ENCODE measurements at regions not wholly inside any gene's neighbourhood (a gene's known extent, or its start where the extent isn't known, plus 50 kb on each side); places are given as distances from the start of the nearest gene placed in this dataset.
A peak's percentile ranks its signal among the peaks of the same experiment; 100 is the strongest.

- no peak overlapping the region for H3K27ac ChIP-seq (ENCODE audit: low read depth in 1 of 2, low read length in 2 of 2)
- WGBS, 2 donors: 92 to 93% methylated on average over 3 of the region's 3 CpGs
- no peak for DNase-seq
Measured at GRCh38 chr2:217451666-217452065, 551.1 kb downstream of the TNS1 start.

GRCh38 chr2:217449444-217449843 is 553.4 kb downstream of the TNS1 start:
- ATAC-seq (ENCODE audit: low FRiP score) (no peak), DNase-seq (no peak)
- Histone ChIP-seq H3K36me3 (ENCODE audit: control insufficient read depth in 1 of 2, insufficient read depth in 2 of 2, low read length in 1 of 2) (no peaks in the 10 kb centered on the region), H3K4me3 (ENCODE audit: low read length in 2 of 2) (no peak overlapping the region), H3K27me3 (ENCODE audit: control insufficient read depth in 1 of 2, insufficient read depth in 2 of 2, low read length in 1 of 2) (no peaks in the 10 kb centered on the region), H3K27ac (ENCODE audit: low read depth in 1 of 2, low read length in 2 of 2) (no peak overlapping the region), H3K4me1 (ENCODE audit: control insufficient read depth in 1 of 2, insufficient read depth in 2 of 2, low read length in 2 of 2) (no peaks in the 10 kb centered on the region), H3K9me3 (ENCODE audit: control insufficient read depth, low read length) (no peaks in the 10 kb centered on the region)
- intact Hi-C loops (cut with DNase I): no loop called here
- WGBS, 2 donors: 97% methylated on average over 8 of the region's 8 CpGs

More at GRCh38 chr2:217451666-217452065, 551.1 kb downstream of the TNS1 start:
- H3K27me3 ChIP-seq (ENCODE audit: control insufficient read depth in 1 of 2, insufficient read depth in 2 of 2, low read length in 1 of 2): no peaks in the 10 kb centered on the region
- intact Hi-C loops (cut with DNase I): no loop called here
- H3K9me3 ChIP-seq (ENCODE audit: control insufficient read depth, low read length): no peaks in the 10 kb centered on the region
- H3K4me1 ChIP-seq (ENCODE audit: control insufficient read depth in 1 of 2, insufficient read depth in 2 of 2, low read length in 2 of 2): no peaks in the 10 kb centered on the region
- H3K36me3 ChIP-seq (ENCODE audit: control insufficient read depth in 1 of 2, insufficient read depth in 2 of 2, low read length in 1 of 2): no peaks in the 10 kb centered on the region
- no peak overlapping the region for H3K4me3 ChIP-seq (ENCODE audit: low read length in 2 of 2)
- ATAC-seq (ENCODE audit: low FRiP score): no peak

- Histone ChIP-seq H3K27ac (ENCODE audit: low read depth in 1 of 2, low read length in 2 of 2) (no peak overlapping the region), H3K4me1 (ENCODE audit: control insufficient read depth in 1 of 2, insufficient read depth in 2 of 2, low read length in 2 of 2) (no peaks in the 10 kb centered on the region), H3K36me3 (ENCODE audit: control insufficient read depth in 1 of 2, insufficient read depth in 2 of 2, low read length in 1 of 2) (no peaks in the 10 kb centered on the region), H3K27me3 (ENCODE audit: control insufficient read depth in 1 of 2, insufficient read depth in 2 of 2, low read length in 1 of 2) (no peaks in the 10 kb centered on the region), H3K4me3 (ENCODE audit: low read length in 2 of 2) (no peak overlapping the region), H3K9me3 (ENCODE audit: control insufficient read depth, low read length) (no peaks in the 10 kb centered on the region)
- DNase-seq (no peak), ATAC-seq (ENCODE audit: low FRiP score) (no peak)
- WGBS, 2 donors: 95% methylated on average over 5 of the region's 5 CpGs
- intact Hi-C loops (cut with DNase I): no loop called here
Measured at GRCh38 chr2:217448860-217449259, 553.9 kb downstream of the TNS1 start.

- Histone ChIP-seq H3K36me3 (ENCODE audit: control insufficient read depth in 1 of 2, insufficient read depth in 2 of 2, low read length in 1 of 2) (no peaks in the 10 kb centered on the region), H3K4me3 (ENCODE audit: low read length in 2 of 2) (no peak overlapping the region), H3K4me1 (ENCODE audit: control insufficient read depth in 1 of 2, insufficient read depth in 2 of 2, low read length in 2 of 2) (no peaks in the 10 kb centered on the region), H3K27ac (ENCODE audit: low read depth in 1 of 2, low read length in 2 of 2) (peak overlapping the region in 1 of 2 donors; percentile 8), H3K9me3 (ENCODE audit: control insufficient read depth, low read length) (no peaks in the 10 kb centered on the region), H3K27me3 (ENCODE audit: control insufficient read depth in 1 of 2, insufficient read depth in 2 of 2, low read length in 1 of 2) (no peaks in the 10 kb centered on the region)
- ATAC-seq (ENCODE audit: low FRiP score) (no peak), DNase-seq (peak in 1 of 2 donors; percentile 48)
- intact Hi-C loops (cut with DNase I): no loop called here
- WGBS, 2 donors: 25 to 35% methylated on average over 4 of the region's 4 CpGs
Measured at GRCh38 chr2:217445723-217446122, 557.1 kb downstream of the TNS1 start.

- no peak for ATAC-seq (ENCODE audit: low FRiP score)
- H3K4me3 ChIP-seq (ENCODE audit: low read length in 2 of 2): no peak overlapping the region
- H3K36me3 ChIP-seq (ENCODE audit: control insufficient read depth in 1 of 2, insufficient read depth in 2 of 2, low read length in 1 of 2): no peaks in the 10 kb centered on the region
Measured at GRCh38 chr2:217444932-217445331, 557.9 kb downstream of the TNS1 start.

GRCh38 chr2:217444509-217444908 is 558.3 kb downstream of the TNS1 start:
- ATAC-seq (ENCODE audit: low FRiP score) (no peak), DNase-seq (no peak)
- intact Hi-C loops (cut with DNase I): no loop called here
- no peaks in the 10 kb centered on the region for H3K4me1 ChIP-seq (ENCODE audit: control insufficient read depth in 1 of 2, insufficient read depth in 2 of 2, low read length in 2 of 2)
- peaks cover under 1% of the 10 kb centered on the region for H3K9me3 ChIP-seq (ENCODE audit: control insufficient read depth, low read length)
- no peak overlapping the region for H3K4me3 ChIP-seq (ENCODE audit: low read length in 2 of 2)
- H3K36me3 ChIP-seq (ENCODE audit: control insufficient read depth in 1 of 2, insufficient read depth in 2 of 2, low read length in 1 of 2): no peaks in the 10 kb centered on the region
- no peak overlapping the region for H3K27ac ChIP-seq (ENCODE audit: low read depth in 1 of 2, low read length in 2 of 2)
- H3K27me3 ChIP-seq (ENCODE audit: control insufficient read depth in 1 of 2, insufficient read depth in 2 of 2, low read length in 1 of 2): no peaks in the 10 kb centered on the region

More at GRCh38 chr2:217444932-217445331, 557.9 kb downstream of the TNS1 start:
- Histone ChIP-seq H3K4me1 (ENCODE audit: control insufficient read depth in 1 of 2, insufficient read depth in 2 of 2, low read length in 2 of 2) (no peaks in the 10 kb centered on the region), H3K27ac (ENCODE audit: low read depth in 1 of 2, low read length in 2 of 2) (no peak overlapping the region), H3K27me3 (ENCODE audit: control insufficient read depth in 1 of 2, insufficient read depth in 2 of 2, low read length in 1 of 2) (no peaks in the 10 kb centered on the region), H3K9me3 (ENCODE audit: control insufficient read depth, low read length) (no peaks in the 10 kb centered on the region)
- no peak for DNase-seq
- intact Hi-C loops (cut with DNase I): no loop called here

GRCh38 chr2:217443601-217444000 is 559.2 kb downstream of the TNS1 start:
- no peak for DNase-seq
- peaks cover 0 to 3% of the 10 kb centered on the region in 2 donors for H3K4me1 ChIP-seq (ENCODE audit: control insufficient read depth in 1 of 2, insufficient read depth in 2 of 2, low read length in 2 of 2)
- H3K27me3 ChIP-seq (ENCODE audit: control insufficient read depth in 1 of 2, insufficient read depth in 2 of 2, low read length in 1 of 2): no peaks in the 10 kb centered on the region
- no peak overlapping the region for H3K27ac ChIP-seq (ENCODE audit: low read depth in 1 of 2, low read length in 2 of 2)
- no peak overlapping the region for H3K4me3 ChIP-seq (ENCODE audit: low read length in 2 of 2)
- H3K36me3 ChIP-seq (ENCODE audit: control insufficient read depth in 1 of 2, insufficient read depth in 2 of 2, low read length in 1 of 2): no peaks in the 10 kb centered on the region
- WGBS, 2 donors: 97 to 100% methylated on average over 1 of the region's 1 CpG
- no peak for ATAC-seq (ENCODE audit: low FRiP score)
- peaks cover 1% of the 10 kb centered on the region for H3K9me3 ChIP-seq (ENCODE audit: control insufficient read depth, low read length)
- intact Hi-C loops (cut with DNase I): no loop called here

GRCh38 chr2:217440000-217440399 is 562.8 kb downstream of the TNS1 start:
- DNase-seq (no peak), ATAC-seq (ENCODE audit: low FRiP score) (no peak)
- no peaks in the 10 kb centered on the region for H3K36me3 ChIP-seq (ENCODE audit: control insufficient read depth in 1 of 2, insufficient read depth in 2 of 2, low read length in 1 of 2)
- H3K9me3 ChIP-seq (ENCODE audit: control insufficient read depth, low read length): peaks cover 1% of the 10 kb centered on the region
- H3K4me3 ChIP-seq (ENCODE audit: low read length in 2 of 2): no peak overlapping the region
- H3K27ac ChIP-seq (ENCODE audit: low read depth in 1 of 2, low read length in 2 of 2): no peak overlapping the region
- no peaks in the 10 kb centered on the region for H3K27me3 ChIP-seq (ENCODE audit: control insufficient read depth in 1 of 2, insufficient read depth in 2 of 2, low read length in 1 of 2)
- WGBS, 2 donors: 6 to 7% methylated on average over 1 of the region's 1 CpG
- H3K4me1 ChIP-seq (ENCODE audit: control insufficient read depth in 1 of 2, insufficient read depth in 2 of 2, low read length in 2 of 2): peaks cover 3 to 11% of the 10 kb centered on the region in 2 donors
- intact Hi-C loops (cut with DNase I): loop anchor here in 1 of 2 donors (10.0 kb wide), 1 partner anchor 745 kb away; the partner anchor contains the start of gene IGFBP5

GRCh38 chr2:217438821-217439220 is 564.0 kb downstream of the TNS1 start:
- ATAC-seq (ENCODE audit: low FRiP score) (no peak), DNase-seq (no peak)
- Histone ChIP-seq H3K27ac (ENCODE audit: low read depth in 1 of 2, low read length in 2 of 2) (no peak overlapping the region), H3K27me3 (ENCODE audit: control insufficient read depth in 1 of 2, insufficient read depth in 2 of 2, low read length in 1 of 2) (no peaks in the 10 kb centered on the region), H3K4me3 (ENCODE audit: low read length in 2 of 2) (no peak overlapping the region), H3K9me3 (ENCODE audit: control insufficient read depth, low read length) (peaks cover 1% of the 10 kb centered on the region), H3K4me1 (ENCODE audit: control insufficient read depth in 1 of 2, insufficient read depth in 2 of 2, low read length in 2 of 2) (peaks cover 3 to 16% of the 10 kb centered on the region in 2 donors), H3K36me3 (ENCODE audit: control insufficient read depth in 1 of 2, insufficient read depth in 2 of 2, low read length in 1 of 2) (no peaks in the 10 kb centered on the region)
- WGBS, 2 donors: 93 to 97% methylated on average over 1 of the region's 1 CpG
- intact Hi-C loops (cut with DNase I): loop anchor here in 1 of 2 donors (10.0 kb wide), 1 partner anchor 744 kb away; the partner anchor contains the start of gene IGFBP5

Data from aorta (tissue), 5 donors.